NCI-H1105 (cell line): ENCODE measurements at regions not wholly inside any gene's neighbourhood (a gene's known extent, or its start where the extent isn't known, plus 50 kb on each side); places are given as distances from the start of the nearest gene placed in this dataset.

ENCODE experiments used
- DNase-seq: peaks from one replicate; lab custom pipeline; 2025; lab: John Stamatoyannopoulos, UW

- no peak for DNase-seq
These were observed 56.6 kb upstream of the CHRDL1 start for GRCh38 chrX:110852180-110852579.

DNA sequence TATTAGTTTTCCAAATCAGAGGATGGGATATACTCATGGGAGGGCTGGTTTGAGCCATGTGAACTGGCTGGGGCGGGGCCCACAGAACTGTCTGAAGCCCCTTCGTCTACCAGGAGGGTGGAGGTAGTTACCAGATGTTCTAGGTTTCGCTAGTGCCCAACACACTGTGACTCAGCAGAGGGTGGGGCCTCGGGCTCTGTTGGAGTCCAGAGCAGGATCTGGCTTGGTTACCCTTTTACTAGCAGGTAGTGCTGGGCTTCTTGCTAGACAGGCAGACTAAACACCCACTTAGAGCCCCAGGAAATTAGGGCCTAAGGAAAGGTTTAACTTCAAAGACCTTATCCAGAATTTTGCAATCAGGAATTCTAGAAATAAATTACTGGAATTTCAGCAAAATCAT is 56.2 kb upstream of the CHRDL1 start:
- no peak for DNase-seq

GRCh38 chrX:110847334-110847733 is 51.7 kb upstream of the CHRDL1 start:
- no peak for DNase-seq

- DNase-seq, result no peak
These were observed 50.5 kb upstream of the CHRDL1 start for GRCh38 chrX:110846071-110846470.
